ENCODE measurements at regions not wholly inside any gene's neighbourhood (a gene's known extent, or its start where the extent isn't known, plus 50 kb on each side); places are given as distances from the start of the nearest gene placed in this dataset.

DNA sequence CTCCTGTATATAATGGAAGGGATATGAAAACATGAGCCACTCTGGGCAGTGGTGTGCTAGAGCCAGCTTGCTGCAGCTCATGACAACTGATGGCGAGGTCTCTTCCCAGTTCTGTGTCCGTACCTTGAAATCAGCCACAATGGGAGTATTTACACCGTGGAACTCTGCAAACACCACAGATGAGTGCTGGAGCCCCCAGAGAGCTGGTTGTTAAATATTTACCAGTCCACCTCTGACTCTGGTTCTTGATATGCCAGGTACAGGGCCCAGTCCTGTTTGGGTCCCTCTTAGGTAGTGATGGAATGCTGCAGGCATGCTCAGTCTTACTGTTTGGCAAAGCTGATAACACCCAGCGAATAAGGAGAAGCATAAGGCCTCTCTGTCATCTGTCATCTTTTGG, 116.1 kb upstream of the GLI2 start (continued):
- TF ChIP-seq, protein P1, sequence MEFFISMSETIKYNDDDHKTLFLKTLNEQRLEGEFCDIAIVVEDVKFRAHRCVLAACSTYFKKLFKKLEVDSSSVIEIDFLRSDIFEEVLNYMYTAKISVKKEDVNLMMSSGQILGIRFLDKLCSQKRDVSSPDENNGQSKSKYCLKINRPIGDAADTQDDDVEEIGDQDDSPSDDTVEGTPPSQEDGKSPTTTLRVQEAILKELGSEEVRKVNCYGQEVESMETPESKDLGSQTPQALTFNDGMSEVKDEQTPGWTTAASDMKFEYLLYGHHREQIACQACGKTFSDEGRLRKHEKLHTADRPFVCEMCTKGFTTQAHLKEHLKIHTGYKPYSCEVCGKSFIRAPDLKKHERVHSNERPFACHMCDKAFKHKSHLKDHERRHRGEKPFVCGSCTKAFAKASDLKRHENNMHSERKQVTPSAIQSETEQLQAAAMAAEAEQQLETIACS (CRISPR knock-in tag; IDR thresholded peaks at IDR 0.05), result no peak
- TF ChIP-seq MEF2D (CRISPR knock-in tag; IDR thresholded peaks at IDR 0.05) (no peak), ZNF121 (CRISPR knock-in tag; IDR thresholded peaks at IDR 0.05) (no peak), SALL2 (CRISPR knock-in tag; IDR thresholded peaks at IDR 0.05) (no peak), ZNF432 (CRISPR knock-in tag; IDR thresholded peaks at IDR 0.05; ENCODE audit: borderline replicate concordance) (no peak), ZNF614 (CRISPR knock-in tag; IDR thresholded peaks at IDR 0.05; ENCODE audit: borderline replicate concordance) (peak; percentile 66; the same call in 1 of the 2 replicates), ZBTB38 (CRISPR knock-in tag; IDR thresholded peaks at IDR 0.05) (no peak), FOXA1 (IDR thresholded peaks at IDR 0.05) (no peak), FOXA1 (CRISPR knock-in tag; IDR thresholded peaks at IDR 0.05) (peak; percentile 78), ZNF709 (CRISPR knock-in tag; IDR thresholded peaks at IDR 0.05) (no peak), ZNF383 (CRISPR knock-in tag; IDR thresholded peaks at IDR 0.05; ENCODE audit: borderline replicate concordance) (no peak), ZNF225 (CRISPR knock-in tag; IDR thresholded peaks at IDR 0.05) (no peak)
- TF ChIP-seq, protein P2, sequence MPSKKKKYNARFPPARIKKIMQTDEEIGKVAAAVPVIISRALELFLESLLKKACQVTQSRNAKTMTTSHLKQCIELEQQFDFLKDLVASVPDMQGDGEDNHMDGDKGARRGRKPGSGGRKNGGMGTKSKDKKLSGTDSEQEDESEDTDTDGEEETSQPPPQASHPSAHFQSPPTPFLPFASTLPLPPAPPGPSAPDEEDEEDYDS (CRISPR knock-in tag; IDR thresholded peaks at IDR 0.05), result 0 out of 2 replicates have a peak, but pooled peaks have one; percentile 37
- TF ChIP-seq, protein P3, sequence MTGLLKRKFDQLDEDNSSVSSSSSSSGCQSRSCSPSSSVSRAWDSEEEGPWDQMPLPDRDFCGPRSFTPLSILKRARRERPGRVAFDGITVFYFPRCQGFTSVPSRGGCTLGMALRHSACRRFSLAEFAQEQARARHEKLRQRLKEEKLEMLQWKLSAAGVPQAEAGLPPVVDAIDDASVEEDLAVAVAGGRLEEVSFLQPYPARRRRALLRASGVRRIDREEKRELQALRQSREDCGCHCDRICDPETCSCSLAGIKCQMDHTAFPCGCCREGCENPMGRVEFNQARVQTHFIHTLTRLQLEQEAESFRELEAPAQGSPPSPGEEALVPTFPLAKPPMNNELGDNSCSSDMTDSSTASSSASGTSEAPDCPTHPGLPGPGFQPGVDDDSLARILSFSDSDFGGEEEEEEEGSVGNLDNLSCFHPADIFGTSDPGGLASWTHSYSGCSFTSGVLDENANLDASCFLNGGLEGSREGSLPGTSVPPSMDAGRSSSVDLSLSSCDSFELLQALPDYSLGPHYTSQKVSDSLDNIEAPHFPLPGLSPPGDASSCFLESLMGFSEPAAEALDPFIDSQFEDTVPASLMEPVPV (CRISPR knock-in tag; IDR thresholded peaks at IDR 0.05), result no peak
- TF ChIP-seq, protein P4, sequence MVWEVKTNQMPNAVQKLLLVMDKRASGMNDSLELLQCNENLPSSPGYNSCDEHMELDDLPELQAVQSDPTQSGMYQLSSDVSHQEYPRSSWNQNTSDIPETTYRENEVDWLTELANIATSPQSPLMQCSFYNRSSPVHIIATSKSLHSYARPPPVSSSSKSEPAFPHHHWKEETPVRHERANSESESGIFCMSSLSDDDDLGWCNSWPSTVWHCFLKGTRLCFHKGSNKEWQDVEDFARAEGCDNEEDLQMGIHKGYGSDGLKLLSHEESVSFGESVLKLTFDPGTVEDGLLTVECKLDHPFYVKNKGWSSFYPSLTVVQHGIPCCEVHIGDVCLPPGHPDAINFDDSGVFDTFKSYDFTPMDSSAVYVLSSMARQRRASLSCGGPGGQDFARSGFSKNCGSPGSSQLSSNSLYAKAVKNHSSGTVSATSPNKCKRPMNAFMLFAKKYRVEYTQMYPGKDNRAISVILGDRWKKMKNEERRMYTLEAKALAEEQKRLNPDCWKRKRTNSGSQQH (CRISPR knock-in tag; IDR thresholded peaks at IDR 0.05; ENCODE audit: low read depth), result no peak
- TF ChIP-seq, protein P5, sequence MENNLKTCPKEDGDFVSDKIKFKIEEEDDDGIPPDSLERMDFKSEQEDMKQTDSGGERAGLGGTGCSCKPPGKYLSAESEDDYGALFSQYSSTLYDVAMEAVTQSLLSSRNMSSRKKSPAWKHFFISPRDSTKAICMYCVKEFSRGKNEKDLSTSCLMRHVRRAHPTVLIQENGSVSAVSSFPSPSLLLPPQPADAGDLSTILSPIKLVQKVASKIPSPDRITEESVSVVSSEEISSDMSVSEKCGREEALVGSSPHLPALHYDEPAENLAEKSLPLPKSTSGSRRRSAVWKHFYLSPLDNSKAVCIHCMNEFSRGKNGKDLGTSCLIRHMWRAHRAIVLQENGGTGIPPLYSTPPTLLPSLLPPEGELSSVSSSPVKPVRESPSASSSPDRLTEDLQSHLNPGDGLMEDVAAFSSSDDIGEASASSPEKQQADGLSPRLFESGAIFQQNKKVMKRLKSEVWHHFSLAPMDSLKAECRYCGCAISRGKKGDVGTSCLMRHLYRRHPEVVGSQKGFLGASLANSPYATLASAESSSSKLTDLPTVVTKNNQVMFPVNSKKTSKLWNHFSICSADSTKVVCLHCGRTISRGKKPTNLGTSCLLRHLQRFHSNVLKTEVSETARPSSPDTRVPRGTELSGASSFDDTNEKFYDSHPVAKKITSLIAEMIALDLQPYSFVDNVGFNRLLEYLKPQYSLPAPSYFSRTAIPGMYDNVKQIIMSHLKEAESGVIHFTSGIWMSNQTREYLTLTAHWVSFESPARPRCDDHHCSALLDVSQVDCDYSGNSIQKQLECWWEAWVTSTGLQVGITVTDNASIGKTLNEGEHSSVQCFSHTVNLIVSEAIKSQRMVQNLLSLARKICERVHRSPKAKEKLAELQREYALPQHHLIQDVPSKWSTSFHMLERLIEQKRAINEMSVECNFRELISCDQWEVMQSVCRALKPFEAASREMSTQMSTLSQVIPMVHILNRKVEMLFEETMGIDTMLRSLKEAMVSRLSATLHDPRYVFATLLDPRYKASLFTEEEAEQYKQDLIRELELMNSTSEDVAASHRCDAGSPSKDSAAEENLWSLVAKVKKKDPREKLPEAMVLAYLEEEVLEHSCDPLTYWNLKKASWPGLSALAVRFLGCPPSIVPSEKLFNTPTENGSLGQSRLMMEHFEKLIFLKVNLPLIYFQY (CRISPR knock-in tag; IDR thresholded peaks at IDR 0.05; ENCODE audit: borderline replicate concordance), result peak; percentile 94
- TF ChIP-seq, protein P6, sequence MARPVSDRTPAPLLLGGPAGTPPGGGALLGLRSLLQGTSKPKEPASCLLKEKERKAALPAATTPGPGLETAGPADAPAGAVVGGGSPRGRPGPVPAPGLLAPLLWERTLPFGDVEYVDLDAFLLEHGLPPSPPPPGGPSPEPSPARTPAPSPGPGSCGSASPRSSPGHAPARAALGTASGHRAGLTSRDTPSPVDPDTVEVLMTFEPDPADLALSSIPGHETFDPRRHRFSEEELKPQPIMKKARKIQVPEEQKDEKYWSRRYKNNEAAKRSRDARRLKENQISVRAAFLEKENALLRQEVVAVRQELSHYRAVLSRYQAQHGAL (CRISPR knock-in tag; IDR thresholded peaks at IDR 0.05; ENCODE audit: not compliant biosample characterization), result no peak
- TF ChIP-seq, protein P7, sequence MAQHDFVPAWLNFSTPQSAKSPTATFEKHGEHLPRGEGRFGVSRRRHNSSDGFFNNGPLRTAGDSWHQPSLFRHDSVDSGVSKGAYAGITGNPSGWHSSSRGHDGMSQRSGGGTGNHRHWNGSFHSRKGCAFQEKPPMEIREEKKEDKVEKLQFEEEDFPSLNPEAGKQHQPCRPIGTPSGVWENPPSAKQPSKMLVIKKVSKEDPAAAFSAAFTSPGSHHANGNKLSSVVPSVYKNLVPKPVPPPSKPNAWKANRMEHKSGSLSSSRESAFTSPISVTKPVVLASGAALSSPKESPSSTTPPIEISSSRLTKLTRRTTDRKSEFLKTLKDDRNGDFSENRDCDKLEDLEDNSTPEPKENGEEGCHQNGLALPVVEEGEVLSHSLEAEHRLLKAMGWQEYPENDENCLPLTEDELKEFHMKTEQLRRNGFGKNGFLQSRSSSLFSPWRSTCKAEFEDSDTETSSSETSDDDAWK (CRISPR knock-in tag; IDR thresholded peaks at IDR 0.05), result no peak
